ENCODE measurements at regions not wholly inside any gene's neighbourhood (a gene's known extent, or its start where the extent isn't known, plus 50 kb on each side); places are given as distances from the start of the nearest gene placed in this dataset.
A peak's percentile ranks its signal among the peaks of the same experiment; 100 is the strongest.

DNA sequence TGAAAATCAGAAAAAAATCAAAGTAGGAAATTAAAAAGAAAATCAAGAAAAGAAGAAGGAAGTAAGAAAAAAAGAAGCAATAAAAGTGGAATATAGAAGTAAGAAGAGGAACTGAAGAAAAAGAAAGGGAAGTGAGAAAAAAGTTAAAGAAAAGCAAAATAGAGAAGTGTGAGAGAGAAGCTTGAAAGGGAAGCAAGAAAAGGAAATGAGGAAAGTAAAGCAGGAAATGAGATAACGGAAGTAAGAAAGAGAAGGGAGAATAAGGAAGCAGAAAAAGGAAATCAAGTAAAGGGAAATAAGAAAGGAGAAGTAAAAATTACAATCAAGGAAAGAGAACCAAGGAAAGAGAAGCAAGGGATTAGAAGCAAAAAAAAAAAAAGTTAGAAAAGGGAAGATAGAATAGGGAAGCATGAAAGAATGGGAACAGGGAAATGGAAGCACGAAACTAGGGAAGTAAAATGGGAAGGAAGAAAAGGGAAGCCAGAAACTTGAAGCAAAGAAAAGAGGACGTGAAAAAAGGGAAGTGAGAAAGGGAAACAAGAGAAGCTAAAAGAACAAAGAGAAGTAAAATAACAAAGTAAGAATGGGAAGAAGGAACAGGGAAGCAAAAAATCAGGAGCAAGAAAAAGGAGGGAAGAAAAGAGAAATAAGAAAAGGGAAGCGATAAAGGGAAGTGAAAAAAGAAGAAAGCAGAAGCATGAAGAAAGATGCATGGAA, 243.3 kb upstream of the NCKAP5 start:
- DNase-seq (ENCODE audit: low spot score): no peak

DNA sequence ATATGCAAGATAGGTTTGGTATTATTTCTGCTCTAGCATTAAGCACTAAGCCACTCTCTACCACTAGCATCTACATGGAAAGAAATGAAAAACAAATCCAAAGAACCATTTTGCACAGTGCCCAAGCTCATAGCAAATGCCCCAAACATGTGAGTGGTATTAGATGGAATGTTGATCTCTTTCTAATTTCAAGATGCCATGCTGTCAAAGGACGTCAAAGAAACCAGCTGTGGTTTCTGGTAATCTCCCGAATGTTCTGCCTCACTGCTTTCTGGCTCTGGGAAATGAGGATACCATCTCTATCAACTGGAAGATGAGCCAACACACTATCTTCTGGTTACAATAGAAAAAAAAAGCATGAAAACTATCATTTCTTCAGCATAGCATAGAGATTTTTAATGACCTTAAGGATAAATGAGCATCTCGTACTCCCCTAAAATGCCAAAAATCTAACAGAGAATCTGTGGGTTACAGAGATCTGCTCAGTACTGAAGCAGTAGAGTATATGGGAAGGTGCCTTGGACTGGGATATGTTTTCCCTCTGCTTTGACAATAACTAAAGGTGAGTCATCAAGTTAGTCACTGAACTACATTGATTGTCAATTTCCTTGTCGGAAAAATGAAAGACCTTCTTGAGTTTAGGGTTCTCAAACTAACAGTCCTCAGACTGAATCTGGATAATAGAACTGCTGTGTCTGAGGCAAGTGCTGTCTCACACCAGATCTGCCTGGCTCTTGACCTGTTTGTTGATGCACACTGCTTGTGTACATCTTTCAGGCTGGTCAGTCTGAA, 244.8 kb upstream of the NCKAP5 start:
- peak; percentile 70 for DNase-seq (ENCODE audit: low spot score)

GRCh38 chr2:133814890-133815289, 246.6 kb upstream of the NCKAP5 start:
- no peak for DNase-seq (ENCODE audit: low spot score)

DNA sequence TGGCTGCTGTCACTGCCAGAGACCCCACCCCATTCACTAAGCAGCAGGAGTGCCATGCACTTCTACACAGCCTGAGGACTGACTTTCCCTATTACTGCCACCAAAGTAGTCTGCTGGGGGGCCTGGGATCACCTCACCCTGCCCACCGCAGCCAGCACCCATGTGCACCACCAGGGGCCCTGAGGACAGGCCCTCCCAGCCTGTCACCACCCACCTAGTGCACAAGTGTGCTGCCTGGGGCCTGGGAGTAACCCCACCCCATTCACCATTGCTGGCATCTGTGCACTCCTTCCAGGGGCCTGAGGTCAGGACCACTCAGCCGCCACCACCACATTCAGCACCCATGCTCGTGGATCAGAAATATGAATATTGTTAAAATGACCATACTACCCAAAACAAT, 247.8 kb upstream of the NCKAP5 start:
- DNase-seq (ENCODE audit: low spot score): no peak

DNA sequence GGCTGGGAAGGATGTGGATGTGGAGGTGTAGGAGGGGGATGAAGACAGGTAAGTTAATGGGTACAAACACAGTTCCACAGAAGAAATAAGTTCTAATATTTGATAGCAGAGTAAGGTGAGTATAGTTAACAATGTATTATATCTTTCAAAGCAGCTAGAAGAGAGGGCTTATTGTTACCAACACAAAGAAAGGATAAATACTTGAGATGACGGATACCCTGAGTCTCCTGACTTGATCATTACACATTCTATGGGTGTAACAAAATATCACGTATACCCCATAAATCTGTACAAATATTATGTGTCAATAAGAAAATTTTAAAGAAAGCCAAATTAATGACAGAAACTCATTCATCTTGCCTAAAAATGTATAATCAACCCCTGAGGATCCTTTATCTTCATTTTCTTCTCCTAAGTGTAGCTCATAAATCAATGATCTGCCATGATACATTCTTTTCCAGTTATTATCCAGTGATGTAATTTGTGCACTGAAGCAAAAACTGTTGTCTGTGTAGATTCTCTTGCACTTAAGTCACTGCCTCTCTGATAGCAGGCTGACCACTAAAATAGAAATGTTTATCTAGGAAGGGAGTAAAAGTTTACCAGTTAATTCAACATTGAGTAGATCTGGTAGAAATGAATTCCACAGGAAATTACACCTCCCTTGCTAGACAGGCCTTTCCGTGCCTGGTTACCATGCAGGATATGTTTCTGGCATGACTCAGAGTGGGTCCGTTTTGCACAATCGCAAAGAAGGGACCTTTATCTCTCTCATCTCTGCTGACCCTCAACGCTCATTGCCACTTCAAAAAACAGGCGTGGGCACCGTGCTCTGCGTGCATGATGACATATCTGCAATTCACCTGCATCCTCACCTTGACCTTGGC, 249.7 kb upstream of the NCKAP5 start:
- peak; percentile 99 for DNase-seq (ENCODE audit: low spot score)

GRCh38 chr2:133818661-133819060, 250.4 kb upstream of the NCKAP5 start:
- DNase-seq (ENCODE audit: low spot score): no peak

- no peak for DNase-seq (ENCODE audit: low spot score)
These were observed 251.6 kb upstream of the NCKAP5 start for GRCh38 chr2:133819906-133820305.

DNA sequence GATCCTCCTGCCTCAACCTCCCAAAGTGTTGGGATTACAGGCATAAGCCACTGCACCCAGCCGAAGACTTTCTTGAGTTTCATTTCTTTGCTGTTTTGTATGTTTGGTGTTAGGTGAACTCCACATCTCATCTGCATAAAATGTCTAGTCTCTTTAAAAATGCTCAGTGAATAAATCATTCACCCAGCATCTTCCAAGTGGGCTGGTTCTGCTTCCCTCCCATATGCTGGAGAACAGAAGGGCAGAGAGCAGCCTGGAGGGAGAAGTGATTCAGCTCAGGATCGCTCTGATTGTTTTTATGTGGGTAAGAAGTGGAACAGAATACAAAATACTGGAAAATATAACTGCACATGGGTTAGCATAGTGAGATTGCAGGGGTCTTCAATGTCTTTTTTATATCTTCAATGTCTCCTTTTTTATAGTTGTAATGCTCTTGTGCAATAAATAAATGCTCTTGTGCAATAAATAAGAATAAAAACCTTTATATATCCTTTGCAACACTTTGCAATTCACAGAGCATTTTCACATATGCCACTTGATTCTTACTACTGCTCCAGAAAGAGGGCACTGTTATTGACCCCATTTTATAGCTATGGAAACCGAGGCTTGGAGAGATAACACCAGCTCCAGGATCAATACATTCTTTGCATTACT, 253.0 kb upstream of the NCKAP5 start:
- no peak for DNase-seq (ENCODE audit: low spot score)

GRCh38 chr2:133822517-133823225, 254.4 kb upstream of the NCKAP5 start:
- DNase-seq (ENCODE audit: low spot score): no peak

- DNase-seq (ENCODE audit: low spot score): no peak
These were observed 254.9 kb upstream of the NCKAP5 start for GRCh38 chr2:133823226-133823550.

DNA sequence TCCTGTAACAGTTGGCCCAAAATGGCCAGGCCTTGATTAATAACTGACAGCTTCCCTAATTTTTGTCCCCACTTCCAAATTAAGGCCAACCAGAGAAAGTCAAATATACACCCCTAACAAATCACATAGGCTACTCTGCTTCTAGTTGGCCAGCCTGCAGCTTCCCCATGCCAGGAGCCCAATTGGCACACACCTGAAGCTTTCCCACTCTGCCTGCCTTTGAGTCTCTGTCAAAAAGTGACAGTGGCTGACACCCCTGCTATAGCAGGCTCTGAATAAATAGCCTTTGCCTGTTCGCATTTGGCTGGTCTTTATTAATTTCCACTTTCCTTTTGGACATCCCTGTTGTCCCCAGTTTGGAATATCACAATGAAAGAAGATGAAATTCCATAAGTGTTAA, 256.6 kb upstream of the NCKAP5 start:
- DNase-seq (ENCODE audit: low spot score): no peak

DNA sequence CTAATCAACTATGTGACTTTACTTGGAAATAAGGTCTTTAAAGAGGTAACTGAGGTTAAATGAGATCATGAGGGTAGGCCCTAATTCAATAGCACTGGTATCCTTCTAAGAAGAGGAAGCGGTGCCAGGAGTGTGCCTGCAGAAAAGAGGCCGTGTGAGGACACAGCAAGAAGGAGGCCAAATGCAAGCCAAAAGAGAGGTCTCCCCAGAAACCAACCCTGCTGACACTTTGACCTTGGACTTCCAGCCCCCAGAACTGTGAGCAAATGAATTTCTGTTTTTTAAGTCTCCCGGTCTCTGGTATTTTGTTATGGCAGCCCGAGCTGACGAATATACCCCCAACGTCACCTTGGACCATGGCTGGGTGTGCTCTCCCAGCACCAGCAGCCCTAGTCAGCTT, 257.5 kb upstream of the NCKAP5 start:
- no peak for DNase-seq (ENCODE audit: low spot score)

DNA sequence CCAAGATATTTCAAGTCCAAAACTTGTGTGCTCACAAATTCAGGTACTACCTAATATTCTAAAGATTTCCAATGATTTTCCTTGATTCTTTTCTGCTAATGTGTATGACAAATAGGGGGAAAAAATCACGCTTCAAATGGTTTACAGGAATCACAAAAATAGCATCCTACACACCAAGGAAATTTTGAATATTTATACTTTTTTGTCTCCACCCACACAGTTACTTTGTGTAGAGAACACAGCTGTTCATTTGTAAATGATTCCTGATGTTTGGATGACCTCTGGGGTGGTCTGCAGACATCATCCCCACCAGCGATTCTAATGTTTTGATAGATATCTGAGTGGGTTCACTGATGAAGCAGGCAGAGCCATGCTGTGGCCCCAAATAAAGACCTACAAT, 260.6 kb upstream of the NCKAP5 start:
- no peak for DNase-seq (ENCODE audit: low spot score)

DNA sequence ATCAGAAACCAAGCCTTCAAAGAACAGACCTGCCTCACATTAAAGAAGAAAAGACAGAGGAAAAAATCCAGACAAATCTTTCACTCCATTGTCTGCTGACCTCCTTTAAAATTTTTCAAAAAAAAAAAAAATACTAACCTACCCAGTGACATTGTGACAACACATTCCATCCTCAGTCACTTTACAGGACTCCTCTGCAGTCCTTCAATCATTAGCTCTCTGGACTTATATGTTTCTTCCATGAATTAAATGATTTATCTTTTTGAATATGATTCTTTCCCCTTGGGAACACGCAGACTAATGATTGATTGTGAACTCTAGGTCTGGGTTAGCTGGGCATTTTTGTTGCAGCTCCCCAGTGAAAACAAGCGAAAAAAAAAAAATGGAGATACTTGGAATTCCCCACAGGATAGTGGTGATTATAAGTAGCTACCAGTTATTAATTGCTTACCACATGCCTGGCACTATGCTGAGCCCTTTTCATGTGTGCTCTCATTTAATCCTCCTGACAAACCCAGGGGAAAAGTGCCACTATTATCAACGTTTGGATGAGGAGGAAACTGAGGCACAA, 261.3 kb upstream of the NCKAP5 start:
- DNase-seq (ENCODE audit: low spot score): no peak

DNA sequence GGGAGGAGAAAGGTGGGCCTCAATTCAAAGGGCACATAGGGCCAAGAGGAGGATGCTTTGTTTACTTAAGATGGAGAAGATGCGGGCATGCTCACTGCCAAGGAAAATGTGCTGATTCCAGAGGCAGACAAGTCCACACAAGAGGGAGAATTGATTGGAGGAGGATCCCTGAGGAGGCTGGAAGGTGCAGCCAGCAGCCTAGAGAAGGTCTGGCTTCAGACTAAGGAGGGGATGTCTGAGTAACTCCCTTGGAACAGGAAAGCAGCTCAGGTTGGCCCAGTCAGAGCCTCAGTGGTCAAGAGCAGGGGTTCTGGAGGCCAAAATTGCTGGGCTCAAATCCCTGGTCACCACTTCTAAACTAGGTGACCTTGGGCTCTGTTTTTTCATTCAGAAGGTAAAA, 265.5 kb upstream of the NCKAP5 start:
- DNase-seq (ENCODE audit: low spot score): no peak

GRCh38 chr2:133835821-133836619, 267.8 kb upstream of the NCKAP5 start:
- DNase-seq (ENCODE audit: low spot score): no peak

- no peak for DNase-seq (ENCODE audit: low spot score)
These were observed 268.6 kb upstream of the NCKAP5 start for GRCh38 chr2:133836691-133837345.

- DNase-seq (ENCODE audit: low spot score): no peak
These were observed 269.3 kb upstream of the NCKAP5 start for GRCh38 chr2:133837441-133838094.

DNA sequence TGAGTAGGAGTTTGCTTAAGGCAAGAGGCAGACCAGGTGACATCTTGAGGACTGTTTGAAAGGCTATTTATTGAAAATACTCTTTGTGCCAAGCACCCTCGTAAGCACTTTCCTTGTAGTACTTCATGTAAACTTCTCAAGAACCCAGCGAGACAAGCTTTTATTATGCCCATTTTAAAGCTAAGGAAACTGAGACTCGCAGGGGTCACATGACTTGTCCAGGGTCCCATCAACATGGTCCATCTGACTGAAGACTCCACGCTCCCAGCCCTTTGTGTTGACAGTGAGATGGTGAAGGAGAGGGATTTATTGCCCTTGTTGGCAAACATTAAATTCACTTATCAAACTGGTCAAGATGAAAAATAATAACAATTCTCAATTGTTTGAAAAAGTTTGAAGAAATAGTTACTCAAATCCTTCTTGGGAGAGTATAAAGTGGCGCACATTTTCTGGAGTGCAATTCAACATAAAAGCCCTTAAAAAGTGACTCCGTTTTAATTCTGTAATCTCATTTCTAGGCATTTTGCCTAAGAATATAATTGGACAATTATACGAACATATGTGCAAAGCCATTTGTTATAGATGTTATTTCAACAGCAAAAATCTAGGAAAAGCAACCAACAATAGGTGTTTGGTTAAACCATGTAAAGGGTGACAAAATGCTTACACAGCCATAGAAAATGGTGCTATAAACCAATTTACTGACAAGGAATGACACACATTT, 270.5 kb upstream of the NCKAP5 start:
- DNase-seq (ENCODE audit: low spot score): no peak

Data from kidney capillary endothelial cell (primary cell).